ENCODE measurements at regions not wholly inside any gene's neighbourhood (a gene's known extent, or its start where the extent isn't known, plus 50 kb on each side); places are given as distances from the start of the nearest gene placed in this dataset.

- H3K4me3 Mint-ChIP-seq (ENCODE audit: low read depth, unreplicated experiment), result no peak overlapping the region
- intact Hi-C loops (cut with micrococcal nuclease; ENCODE audit: unreplicated experiment), result no loop called here
- no peaks in the 10 kb centered on the region for H3K36me3 Mint-ChIP-seq (ENCODE audit: insufficient read depth, unreplicated experiment)
- no peak overlapping the region for H3K27ac Mint-ChIP-seq (ENCODE audit: unreplicated experiment)
- peaks cover 12% of the 10 kb centered on the region for H3K27me3 Mint-ChIP-seq (ENCODE audit: unreplicated experiment)
- no peaks in the 10 kb centered on the region for H3K9me3 Mint-ChIP-seq (ENCODE audit: low read depth, unreplicated experiment)
- no peaks in the 10 kb centered on the region for H3K4me1 Mint-ChIP-seq (ENCODE audit: low read depth, unreplicated experiment)
- CTCF ChIA-PET, result no interaction called here
- no peak for DNase-seq
- no peak for TF ChIP-seq CTCF (IDR thresholded peaks at IDR 0.05; ENCODE audit: unreplicated experiment)
- no TSS peak for BruUV-seq (replicated peaks)
Measured at GRCh38 chr7:91656541-91657482, 223.7 kb downstream of the MTERF1 start.

- H3K9me3 Mint-ChIP-seq (ENCODE audit: low read depth, unreplicated experiment), result no peaks in the 10 kb centered on the region
- H3K27ac Mint-ChIP-seq (ENCODE audit: unreplicated experiment), result no peak overlapping the region
- CTCF ChIA-PET, result interaction anchor here (1.5 kb wide), 1 partner anchor 19 kb away, joined by 3 read pairs; no protein-coding TSS in a partner anchor
- no peak for DNase-seq
- H3K4me1 Mint-ChIP-seq (ENCODE audit: low read depth, unreplicated experiment), result no peaks in the 10 kb centered on the region
- intact Hi-C loops (cut with micrococcal nuclease; ENCODE audit: unreplicated experiment), result no loop called here
- no peaks in the 10 kb centered on the region for H3K36me3 Mint-ChIP-seq (ENCODE audit: insufficient read depth, unreplicated experiment)
- H3K27me3 Mint-ChIP-seq (ENCODE audit: unreplicated experiment), result peaks cover 4% of the 10 kb centered on the region
- H3K4me3 Mint-ChIP-seq (ENCODE audit: low read depth, unreplicated experiment), result no peak overlapping the region
- BruUV-seq (replicated peaks), result no TSS peak
- no peak for TF ChIP-seq CTCF (IDR thresholded peaks at IDR 0.05; ENCODE audit: unreplicated experiment)
Measured at GRCh38 chr7:91657483-91658071, 222.9 kb downstream of the MTERF1 start.

GRCh38 chr7:91659096-91659495 is 221.4 kb downstream of the MTERF1 start:
- intact Hi-C loops (cut with micrococcal nuclease; ENCODE audit: unreplicated experiment), result no loop called here
- H3K4me1 Mint-ChIP-seq (ENCODE audit: low read depth, unreplicated experiment), result no peaks in the 10 kb centered on the region
- H3K4me3 Mint-ChIP-seq (ENCODE audit: low read depth, unreplicated experiment), result no peak overlapping the region
- CTCF ChIA-PET, result interaction anchor here (1.5 kb wide), 1 partner anchor 20 kb away, joined by 3 read pairs; no protein-coding TSS in a partner anchor
- BruUV-seq (replicated peaks), result no TSS peak
- H3K27me3 Mint-ChIP-seq (ENCODE audit: unreplicated experiment), result no peaks in the 10 kb centered on the region
- no peak for TF ChIP-seq CTCF (IDR thresholded peaks at IDR 0.05; ENCODE audit: unreplicated experiment)
- no peak for DNase-seq
- H3K9me3 Mint-ChIP-seq (ENCODE audit: low read depth, unreplicated experiment), result no peaks in the 10 kb centered on the region
- H3K27ac Mint-ChIP-seq (ENCODE audit: unreplicated experiment), result no peak overlapping the region
- H3K36me3 Mint-ChIP-seq (ENCODE audit: insufficient read depth, unreplicated experiment), result no peaks in the 10 kb centered on the region

- Mint-ChIP-seq H3K4me1 (ENCODE audit: low read depth, unreplicated experiment) (no peaks in the 10 kb centered on the region), H3K36me3 (ENCODE audit: insufficient read depth, unreplicated experiment) (no peaks in the 10 kb centered on the region), H3K9me3 (ENCODE audit: low read depth, unreplicated experiment) (no peaks in the 10 kb centered on the region), H3K27ac (ENCODE audit: unreplicated experiment) (no peak overlapping the region), H3K27me3 (ENCODE audit: unreplicated experiment) (no peaks in the 10 kb centered on the region), H3K4me3 (ENCODE audit: low read depth, unreplicated experiment) (no peak overlapping the region)
- intact Hi-C loops (cut with micrococcal nuclease; ENCODE audit: unreplicated experiment), result no loop called here
- CTCF ChIA-PET, result no interaction called here
- DNase-seq, result no peak
- no peak for TF ChIP-seq CTCF (IDR thresholded peaks at IDR 0.05; ENCODE audit: unreplicated experiment)
- no TSS peak for BruUV-seq (replicated peaks)
Measured at GRCh38 chr7:91660734-91661356, 219.7 kb downstream of the MTERF1 start.
